Mucosa of rectum (tissue), 2 donors: ENCODE measurements at regions not wholly inside any gene's neighbourhood (a gene's known extent, or its start where the extent isn't known, plus 50 kb on each side); places are given as distances from the start of the nearest gene placed in this dataset.

Source experiments
- H3K27ac ChIP-seq, 2 donors: one replicate each; pipeline ENCODE4 v1.7.0; 2013; ENCODE audit warnings: inconsistent platforms in 2 of 2, low read depth in 2 of 2, low read length in 2 of 2
- H3K27me3 ChIP-seq, 2 donors: one replicate each; pipeline ENCODE4 v1.7.0; 2013; ENCODE audit warnings: low read length in 2 of 2; ENCODE audit not compliant: control insufficient read depth in 2 of 2, insufficient read depth in 2 of 2
- H3K36me3 ChIP-seq, 2 donors: one replicate each; pipeline ENCODE4 v1.7.0; 2013; ENCODE audit warnings: low read length in 2 of 2; ENCODE audit not compliant: control insufficient read depth in 2 of 2, insufficient read depth in 2 of 2
- H3K4me1 ChIP-seq, 2 donors: one replicate each; pipeline ENCODE4 v1.7.0; 2013; ENCODE audit warnings: low read length in 2 of 2, mild to moderate bottlenecking in 1 of 2; ENCODE audit not compliant: control insufficient read depth in 2 of 2, insufficient read depth in 2 of 2
- H3K4me3 ChIP-seq, 2 donors: one replicate each; pipeline ENCODE4 v1.7.0; 2013; ENCODE audit warnings: low read length in 2 of 2
- H3K9ac ChIP-seq, 2 donors: one replicate each; pipeline ENCODE4 v1.7.0; 2013; ENCODE audit warnings: low read length in 2 of 2, low read depth in 1 of 2, mild to moderate bottlenecking in 1 of 2
- H3K9me3 ChIP-seq, 2 donors: one replicate each; pipeline ENCODE4 v1.7.0; 2013; ENCODE audit warnings: low read length in 2 of 2; ENCODE audit not compliant: control insufficient read depth in 2 of 2
- donor health status: healthy.
- donor health status: Normal muscosa, but diverticular disease.

DNA sequence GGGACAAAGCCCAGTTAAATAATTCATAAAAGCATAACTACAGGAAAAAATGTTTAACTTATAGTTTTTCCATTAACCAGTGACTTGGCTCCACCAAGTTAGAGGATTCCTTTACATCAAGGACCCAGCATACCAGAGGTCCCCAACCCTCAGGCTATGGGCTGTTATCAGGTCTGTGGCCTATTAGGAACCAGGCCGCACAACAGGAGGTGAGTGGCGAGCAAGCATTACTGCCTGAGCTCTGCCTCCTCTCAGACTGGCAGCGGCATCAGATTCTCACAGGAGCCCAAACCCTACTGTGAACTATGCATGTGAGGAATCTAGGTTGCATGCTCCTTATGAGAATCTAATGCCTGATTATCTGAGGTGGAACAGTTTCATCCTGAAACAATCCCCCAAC is 303.1 kb downstream of the ELAVL2 start:
- no peaks in the 10 kb centered on the region for H3K9me3 ChIP-seq
- no peak overlapping the region for H3K9ac ChIP-seq
- no peaks in the 10 kb centered on the region for H3K4me1 ChIP-seq
- H3K27ac ChIP-seq: no peak overlapping the region
- H3K27me3 ChIP-seq: no peaks in the 10 kb centered on the region
- H3K36me3 ChIP-seq: no peaks in the 10 kb centered on the region
- no peak overlapping the region for H3K4me3 ChIP-seq

DNA sequence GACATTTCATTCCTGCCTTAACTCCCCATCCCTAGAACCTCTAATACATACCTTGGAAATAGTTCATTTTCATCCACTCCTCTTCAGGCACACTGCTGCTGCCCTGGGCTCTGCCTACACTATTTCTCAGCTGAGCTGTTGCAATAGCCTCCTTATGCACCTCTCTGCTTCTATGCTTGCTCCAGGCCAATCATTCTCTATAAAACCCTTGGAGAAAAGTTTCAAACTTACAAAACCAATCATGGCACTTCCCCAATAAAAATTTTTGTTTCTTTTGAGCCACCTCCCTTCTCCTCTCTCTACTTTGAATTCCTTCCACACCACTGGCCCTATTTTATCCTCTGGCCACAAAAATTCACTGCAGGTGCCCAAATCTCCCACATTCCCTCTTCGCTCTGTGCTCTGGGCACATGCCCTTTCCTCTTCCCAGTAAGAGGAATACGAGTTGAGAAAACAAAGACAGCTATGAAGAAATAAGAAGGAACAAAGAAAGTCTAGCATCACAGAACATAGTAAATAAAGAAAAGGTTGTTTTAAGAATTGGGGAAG is 301.4 kb downstream of the ELAVL2 start:
- Histone ChIP-seq H3K36me3 (no peaks in the 10 kb centered on the region), H3K27ac (no peak overlapping the region), H3K27me3 (no peaks in the 10 kb centered on the region), H3K9me3 (no peaks in the 10 kb centered on the region), H3K9ac (no peak overlapping the region), H3K4me1 (no peaks in the 10 kb centered on the region), H3K4me3 (no peak overlapping the region)

DNA sequence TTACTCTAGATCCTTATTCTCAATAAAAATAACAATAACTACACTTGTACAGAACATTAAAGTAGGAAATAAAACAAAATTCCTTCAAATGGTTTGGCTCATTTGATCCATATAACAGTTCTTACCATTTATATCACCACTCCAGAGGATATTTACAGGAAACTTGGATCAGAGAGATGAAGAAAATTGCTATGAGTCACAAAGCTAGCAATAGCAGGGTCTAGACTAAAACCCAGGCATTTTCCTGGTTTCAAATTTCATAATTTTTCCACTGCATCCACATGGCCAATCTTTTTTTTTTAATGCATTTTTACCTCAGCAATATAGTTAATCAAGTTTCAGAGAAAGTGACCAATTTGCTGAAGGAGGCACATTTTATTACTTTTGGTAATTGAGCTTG is 299.2 kb downstream of the ELAVL2 start:
- Histone ChIP-seq H3K27ac (no peak overlapping the region), H3K9me3 (no peaks in the 10 kb centered on the region), H3K27me3 (no peaks in the 10 kb centered on the region), H3K4me3 (no peak overlapping the region), H3K9ac (no peak overlapping the region), H3K4me1 (no peaks in the 10 kb centered on the region), H3K36me3 (no peaks in the 10 kb centered on the region)

DNA sequence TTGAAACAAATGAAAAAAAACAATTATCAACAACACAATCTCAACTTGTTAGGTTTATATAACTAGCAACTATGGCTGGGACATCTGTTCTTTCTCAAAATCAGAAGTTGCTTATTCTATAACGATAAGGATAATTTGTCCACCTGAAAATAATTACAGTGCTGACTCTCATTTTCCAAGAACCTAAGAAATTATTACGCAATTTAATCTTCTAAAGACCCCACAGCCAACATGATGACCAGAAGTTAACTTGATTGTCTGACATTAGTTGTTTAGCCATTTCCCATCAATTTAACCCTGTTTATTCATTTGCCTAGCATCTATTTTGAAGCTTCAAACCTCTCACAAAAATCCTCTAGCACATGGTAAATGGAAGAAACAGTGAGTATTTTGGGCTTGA is 293.8 kb downstream of the ELAVL2 start:
- no peaks in the 10 kb centered on the region for H3K27me3 ChIP-seq

DNA sequence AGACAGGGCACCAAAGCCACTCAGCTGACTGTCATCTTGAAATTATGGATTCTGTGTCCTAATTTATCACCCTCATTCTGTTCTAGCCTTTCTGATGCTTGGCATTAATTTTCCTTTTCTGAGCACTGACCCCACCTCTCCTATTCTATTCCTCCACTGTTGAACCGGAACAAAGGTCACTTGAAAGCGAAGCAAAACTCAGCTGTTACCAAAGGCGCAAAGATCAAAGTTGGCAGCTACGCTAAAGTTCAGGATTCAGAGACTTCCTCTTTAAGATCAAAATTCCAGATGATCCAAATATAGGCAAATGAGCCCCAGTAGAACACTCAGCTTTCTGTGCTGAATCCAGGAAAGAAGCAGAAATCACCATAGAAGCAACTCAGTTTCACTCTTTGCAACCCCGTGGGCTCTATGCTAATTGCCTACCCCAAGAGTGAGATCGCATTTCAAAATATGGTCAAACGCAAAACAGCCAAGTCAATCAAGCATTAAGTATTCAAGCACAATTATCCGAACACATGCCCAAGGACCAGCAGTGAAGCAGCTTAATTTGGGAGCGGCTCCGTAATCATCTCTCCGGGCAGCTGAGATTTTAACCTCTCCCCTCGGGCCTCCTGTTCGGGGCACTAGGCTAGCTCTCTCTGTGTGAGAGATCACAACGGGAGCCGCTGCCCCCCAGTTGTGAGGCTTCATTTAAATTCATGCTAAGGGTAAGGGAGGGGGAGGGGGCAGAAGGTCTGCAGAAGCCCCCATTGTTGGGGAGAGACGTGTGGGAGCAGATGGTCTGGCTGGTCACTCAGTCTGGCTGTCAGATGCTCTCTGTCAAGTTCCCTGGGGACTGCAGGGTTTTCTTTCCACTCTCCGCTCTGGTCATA is 288.6 kb downstream of the ELAVL2 start:
- Histone ChIP-seq H3K4me3 (peak overlapping the region in 1 of 2 donors; percentile 16), H3K27me3 (no peaks in the 10 kb centered on the region), H3K36me3 (no peaks in the 10 kb centered on the region), H3K9ac (no peak overlapping the region), H3K4me1 (no peaks in the 10 kb centered on the region), H3K27ac (no peak overlapping the region), H3K9me3 (no peaks in the 10 kb centered on the region)

More for the DNA sequence above, 293.8 kb downstream of the ELAVL2 start:
- Histone ChIP-seq H3K9me3 (no peaks in the 10 kb centered on the region), H3K4me3 (no peak overlapping the region), H3K9ac (no peak overlapping the region), H3K27ac (no peak overlapping the region), H3K36me3 (no peaks in the 10 kb centered on the region), H3K4me1 (no peaks in the 10 kb centered on the region)

DNA sequence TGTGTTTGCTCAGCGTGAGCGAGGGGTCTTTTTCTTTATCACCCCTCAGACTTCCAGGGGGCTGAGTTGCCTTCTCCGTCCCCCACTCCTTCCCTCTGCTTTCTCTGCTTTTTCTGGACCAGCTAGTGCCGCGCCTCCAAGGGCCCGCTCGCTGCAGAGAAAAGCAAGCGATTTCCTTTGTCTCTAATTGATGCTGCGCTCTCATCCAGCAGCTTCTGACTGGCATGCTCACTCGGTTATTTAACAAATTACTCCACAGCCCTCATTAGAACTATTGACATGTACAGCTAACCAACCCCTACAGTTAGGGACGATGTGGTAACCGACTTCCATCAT is 288.0 kb downstream of the ELAVL2 start:
- Histone ChIP-seq H3K36me3 (no peaks in the 10 kb centered on the region), H3K9ac (no peak overlapping the region), H3K4me1 (no peaks in the 10 kb centered on the region), H3K9me3 (no peaks in the 10 kb centered on the region), H3K27ac (no peak overlapping the region), H3K4me3 (no peak overlapping the region), H3K27me3 (no peaks in the 10 kb centered on the region)

DNA sequence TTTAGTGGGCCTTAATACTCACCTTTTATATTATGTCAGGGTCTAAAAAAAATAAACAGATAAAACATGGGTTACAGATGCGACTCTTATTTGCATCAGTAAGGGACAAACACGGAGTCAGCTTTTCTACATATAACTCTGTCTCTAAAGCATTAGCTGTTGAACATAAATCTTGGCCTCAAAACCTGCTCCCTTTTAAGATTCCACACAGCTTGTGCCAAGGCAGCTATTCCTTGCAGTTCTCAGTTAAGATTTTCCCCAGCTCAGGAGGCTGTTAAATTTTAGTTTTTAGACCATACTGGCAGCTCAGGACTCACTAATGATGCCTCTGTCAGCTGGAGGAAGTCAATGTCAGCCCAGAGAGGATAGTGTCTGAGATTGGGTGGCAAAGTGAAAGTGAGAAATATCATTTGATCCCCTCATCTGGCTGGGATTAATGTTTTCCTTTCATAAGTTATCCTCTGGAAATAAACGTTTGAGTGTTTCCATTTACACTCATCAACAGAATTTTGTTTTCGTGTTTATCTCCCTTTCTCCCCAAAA is 287.5 kb downstream of the ELAVL2 start:
- no peaks in the 10 kb centered on the region for H3K36me3 ChIP-seq
- no peak overlapping the region for H3K9ac ChIP-seq
- H3K27me3 ChIP-seq: no peaks in the 10 kb centered on the region
- no peak overlapping the region for H3K27ac ChIP-seq
- H3K4me1 ChIP-seq: no peaks in the 10 kb centered on the region
- no peak overlapping the region for H3K4me3 ChIP-seq
- no peaks in the 10 kb centered on the region for H3K9me3 ChIP-seq

DNA sequence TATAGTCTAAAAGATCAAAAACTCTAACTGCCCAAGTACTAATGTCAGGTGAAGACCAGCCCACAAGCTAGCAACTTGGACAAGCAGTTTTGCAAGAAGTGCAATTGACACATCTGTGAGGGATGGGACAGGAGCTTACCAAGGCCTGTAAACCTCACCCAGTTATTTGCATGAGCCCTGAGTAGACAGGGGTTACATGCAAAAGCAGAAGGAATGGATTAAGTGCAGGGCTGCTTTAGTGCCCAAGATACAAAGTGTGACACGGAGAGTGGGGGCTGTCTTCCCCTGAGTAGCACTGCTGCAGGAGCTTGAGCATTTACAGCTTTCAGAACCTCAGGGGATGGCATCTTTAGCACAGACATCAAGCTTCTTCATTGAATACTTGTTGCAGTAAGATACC is 286.7 kb downstream of the ELAVL2 start:
- no peak overlapping the region for H3K9ac ChIP-seq
- no peaks in the 10 kb centered on the region for H3K36me3 ChIP-seq
- no peak overlapping the region for H3K4me3 ChIP-seq
- H3K27me3 ChIP-seq: no peaks in the 10 kb centered on the region
- H3K9me3 ChIP-seq: no peaks in the 10 kb centered on the region
- H3K4me1 ChIP-seq: no peaks in the 10 kb centered on the region
- H3K27ac ChIP-seq: no peak overlapping the region

DNA sequence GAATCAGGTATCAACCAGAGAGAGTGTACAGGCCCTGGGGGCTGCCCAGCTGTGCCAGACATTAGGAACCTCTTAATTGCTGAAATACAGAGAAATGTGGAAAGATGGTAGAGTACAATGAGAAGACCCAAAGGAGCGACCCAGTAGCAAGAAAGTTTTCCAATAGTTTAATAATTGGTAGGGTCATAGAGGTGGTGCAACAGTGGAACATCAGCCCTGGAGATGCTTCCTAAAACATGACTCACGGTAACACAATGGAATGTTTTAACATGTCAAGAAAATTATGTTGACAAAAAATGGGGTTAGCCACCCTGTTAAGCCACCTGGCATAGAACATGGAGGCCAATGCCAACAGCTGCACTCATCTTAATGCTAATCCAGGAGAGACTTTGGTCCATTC is 284.1 kb downstream of the ELAVL2 start:
- H3K4me1 ChIP-seq: no peaks in the 10 kb centered on the region

DNA sequence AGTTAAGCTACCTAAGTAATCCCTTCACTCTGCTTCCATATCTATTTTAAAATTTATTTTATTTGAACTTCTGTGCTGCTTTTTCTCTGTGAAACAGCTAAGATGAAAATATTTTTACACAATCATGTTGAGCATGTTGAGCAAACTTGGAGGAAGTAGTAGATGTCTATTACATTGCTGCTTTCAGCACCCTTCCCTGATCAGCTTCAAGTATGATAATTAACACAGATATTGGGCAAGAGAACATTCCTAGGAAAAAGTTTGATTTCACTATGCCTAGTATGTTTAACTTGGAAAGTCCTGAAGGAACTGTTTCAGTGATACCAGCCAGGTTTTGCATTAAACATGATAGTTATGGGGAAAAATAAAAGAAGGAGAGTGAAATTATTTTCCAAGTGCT is 283.6 kb downstream of the ELAVL2 start:
- Histone ChIP-seq H3K27ac (no peak overlapping the region), H3K9me3 (no peaks in the 10 kb centered on the region), H3K36me3 (no peaks in the 10 kb centered on the region), H3K4me3 (no peak overlapping the region), H3K4me1 (no peaks in the 10 kb centered on the region), H3K27me3 (no peaks in the 10 kb centered on the region), H3K9ac (no peak overlapping the region)

More for the DNA sequence above, 284.1 kb downstream of the ELAVL2 start:
- Histone ChIP-seq H3K4me3 (no peak overlapping the region), H3K36me3 (no peaks in the 10 kb centered on the region), H3K27ac (no peak overlapping the region), H3K9me3 (no peaks in the 10 kb centered on the region), H3K27me3 (no peaks in the 10 kb centered on the region), H3K9ac (no peak overlapping the region)
